Esophagus squamous epithelium (tissue), 5 donors: ENCODE measurements at regions not wholly inside any gene's neighbourhood (a gene's known extent, or its start where the extent isn't known, plus 50 kb on each side); places are given as distances from the start of the nearest gene placed in this dataset.

Experiments
- DNase-seq: peaks from one replicate; lab custom pipeline; 2025; lab: John Stamatoyannopoulos, UW
- H3K27ac ChIP-seq, 4 donors: fragments of 200-600 bp; sonication (generic); one replicate each; pipeline ENCODE4 v1.5.1; 2016 to 2019; ENCODE audit warnings: mild to moderate bottlenecking in 1 of 4
- H3K27me3 ChIP-seq, 4 donors: fragments of 200-600 bp; sonication (generic); 1 replicate in 3 of 4; 2 replicates in 1 of 4; pipeline versions ENCODE4 v1.5.1 to v1.6.0; 2017 to 2021; ENCODE audit warnings: antibody characterized with exemption in 1 of 4
- H3K36me3 ChIP-seq, 3 donors: fragments of 200-600 bp; sonication (generic); one replicate each; pipeline ENCODE4 v1.5.1; 2016 to 2019
- H3K4me1 ChIP-seq, 3 donors: fragments of 200-600 bp; sonication (generic); one replicate each; pipeline ENCODE4 v1.5.1; 2017 to 2019
- H3K4me3 ChIP-seq, 4 donors: fragments of 200-600 bp; sonication (generic); 1 replicate in 3 of 4; 2 replicates in 1 of 4; pipeline ENCODE4 v1.5.1; 2016 to 2019; ENCODE audit warnings: mild to moderate bottlenecking in 2 of 4, moderate library complexity in 1 of 4
- H3K9me3 ChIP-seq, 3 donors: fragments of 200-600 bp; sonication (generic); one replicate each; pipeline ENCODE4 v1.5.1; 2016 to 2019
- POLR2A ChIP-seq, 4 donors: fragments of 450-650 bp; IDR thresholded peaks; one replicate each; pipeline ENCODE4 v1.6.1; 2017; ENCODE audit warnings: antibody characterized with exemption in 4 of 4, mild to moderate bottlenecking in 4 of 4, moderate library complexity in 3 of 4
- WGBS, 2 donors: methylation state at CpG; one replicate each; pipeline ENCODE4 v1.1.5; 2018; 5-methylcytosine and 5-hydroxymethylcytosine counted together
- intact Hi-C: fragments of 100-400 bp; cut with DNase I; formaldehyde crosslinking; loops from one replicate; pipeline ENCODE4 v1.15.0; 2022
- TF ChIP-seq, protein P1 (sequence below), 6 experiments: fragments of 450-650 bp in 4 of 6; fragments of 200-600 bp in 2 of 6; sonication (generic) in 2 of 6; IDR thresholded peaks; one replicate each; pipeline ENCODE4 v1.5.1; 2016 to 2019; ENCODE audit warnings: antibody characterized with exemption in 6 of 6, mild to moderate bottlenecking in 4 of 6, moderate library complexity in 4 of 6
- donor health status: DM: yes; HTN: yes; CAD: no.

GRCh38 chr18:45376193-45376592 lies 239.1 kb upstream of the SLC14A2 start:
- no peak overlapping the region for H3K27ac ChIP-seq
- no peaks in the 10 kb centered on the region for H3K9me3 ChIP-seq
- TF ChIP-seq POLR2A (IDR thresholded peaks at IDR 0.05): no peak
- TF ChIP-seq, protein P1, sequence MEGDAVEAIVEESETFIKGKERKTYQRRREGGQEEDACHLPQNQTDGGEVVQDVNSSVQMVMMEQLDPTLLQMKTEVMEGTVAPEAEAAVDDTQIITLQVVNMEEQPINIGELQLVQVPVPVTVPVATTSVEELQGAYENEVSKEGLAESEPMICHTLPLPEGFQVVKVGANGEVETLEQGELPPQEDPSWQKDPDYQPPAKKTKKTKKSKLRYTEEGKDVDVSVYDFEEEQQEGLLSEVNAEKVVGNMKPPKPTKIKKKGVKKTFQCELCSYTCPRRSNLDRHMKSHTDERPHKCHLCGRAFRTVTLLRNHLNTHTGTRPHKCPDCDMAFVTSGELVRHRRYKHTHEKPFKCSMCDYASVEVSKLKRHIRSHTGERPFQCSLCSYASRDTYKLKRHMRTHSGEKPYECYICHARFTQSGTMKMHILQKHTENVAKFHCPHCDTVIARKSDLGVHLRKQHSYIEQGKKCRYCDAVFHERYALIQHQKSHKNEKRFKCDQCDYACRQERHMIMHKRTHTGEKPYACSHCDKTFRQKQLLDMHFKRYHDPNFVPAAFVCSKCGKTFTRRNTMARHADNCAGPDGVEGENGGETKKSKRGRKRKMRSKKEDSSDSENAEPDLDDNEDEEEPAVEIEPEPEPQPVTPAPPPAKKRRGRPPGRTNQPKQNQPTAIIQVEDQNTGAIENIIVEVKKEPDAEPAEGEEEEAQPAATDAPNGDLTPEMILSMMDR (IDR thresholded peaks at IDR 0.05): no peak
- DNase-seq: no peak
- peaks cover 0 to 14% (median 0%) of the 10 kb centered on the region in 3 donors for H3K4me1 ChIP-seq
- 90 to 94% methylated on average over 2 of the region's 2 CpGs for WGBS, 2 donors
- no peak overlapping the region for H3K4me3 ChIP-seq
- intact Hi-C loops: no loop called here
- H3K36me3 ChIP-seq: no peaks in the 10 kb centered on the region
- no peaks in the 10 kb centered on the region for H3K27me3 ChIP-seq

- H3K27me3 ChIP-seq: no peaks in the 10 kb centered on the region
- H3K36me3 ChIP-seq: no peaks in the 10 kb centered on the region
- no peak for DNase-seq
- no peak overlapping the region for H3K27ac ChIP-seq
- 63 to 100% methylated on average over 1 of the region's 1 CpG for WGBS, 2 donors
- intact Hi-C loops: no loop called here
- peaks cover 0 to 13% (median 0%) of the 10 kb centered on the region in 3 donors for H3K4me1 ChIP-seq
- TF ChIP-seq, protein P1 (IDR thresholded peaks at IDR 0.05): no peak
- TF ChIP-seq POLR2A (IDR thresholded peaks at IDR 0.05): no peak
- no peaks in the 10 kb centered on the region for H3K9me3 ChIP-seq
- H3K4me3 ChIP-seq: no peak overlapping the region
Observed at GRCh38 chr18:45378308-45378707, 237.0 kb upstream of the SLC14A2 start.

GRCh38 chr18:45378933-45379332 lies 236.3 kb upstream of the SLC14A2 start:
- DNase-seq: no peak
- Histone ChIP-seq H3K4me1 (peaks cover 0 to 8% (median 0%) of the 10 kb centered on the region in 3 donors), H3K4me3 (no peak overlapping the region), H3K27me3 (peaks cover 0 to 2% (median 0%) of the 10 kb centered on the region in 4 donors), H3K27ac (no peak overlapping the region), H3K36me3 (no peaks in the 10 kb centered on the region), H3K9me3 (no peaks in the 10 kb centered on the region)
- intact Hi-C loops: no loop called here
- no peak for TF ChIP-seq POLR2A (IDR thresholded peaks at IDR 0.05)
- TF ChIP-seq, protein P1 (IDR thresholded peaks at IDR 0.05): no peak
- WGBS, 2 donors: 78 to 86% methylated on average over 5 of the region's 5 CpGs

DNA sequence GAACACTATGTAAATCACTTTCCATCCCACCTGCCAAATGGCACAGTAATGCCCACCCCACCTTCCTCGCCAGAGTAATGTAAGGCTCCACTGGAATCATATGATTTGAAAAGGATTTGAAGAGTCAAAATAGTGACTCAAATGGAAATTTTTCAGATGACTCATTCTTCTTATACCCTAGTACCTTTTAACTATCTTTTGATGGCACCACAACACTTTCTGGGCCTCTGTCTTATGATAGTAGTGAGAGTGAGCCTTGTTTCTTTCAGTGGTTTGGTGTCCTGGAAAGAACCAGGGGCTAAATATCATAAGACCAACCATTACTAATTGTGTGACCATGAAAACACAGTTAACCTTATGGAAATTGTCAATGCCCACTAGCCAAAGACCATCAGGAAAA lies 235.4 kb upstream of the SLC14A2 start:
- Histone ChIP-seq H3K27ac (no peak overlapping the region), H3K9me3 (no peaks in the 10 kb centered on the region), H3K4me3 (no peak overlapping the region), H3K4me1 (peaks cover 0 to 12% (median 0%) of the 10 kb centered on the region in 3 donors), H3K27me3 (peaks cover 0 to 3% (median 0%) of the 10 kb centered on the region in 4 donors), H3K36me3 (no peaks in the 10 kb centered on the region)
- no peak for DNase-seq
- intact Hi-C loops: loop anchor here (5.0 kb wide), 1 partner anchor 103 kb away; no protein-coding TSS in a partner anchor
- WGBS, 2 donors: 44 to 45% methylated on average over 1 of the region's 1 CpG
- no peak for TF ChIP-seq POLR2A (IDR thresholded peaks at IDR 0.05)
- TF ChIP-seq, protein P1 (IDR thresholded peaks at IDR 0.05): no peak

DNA sequence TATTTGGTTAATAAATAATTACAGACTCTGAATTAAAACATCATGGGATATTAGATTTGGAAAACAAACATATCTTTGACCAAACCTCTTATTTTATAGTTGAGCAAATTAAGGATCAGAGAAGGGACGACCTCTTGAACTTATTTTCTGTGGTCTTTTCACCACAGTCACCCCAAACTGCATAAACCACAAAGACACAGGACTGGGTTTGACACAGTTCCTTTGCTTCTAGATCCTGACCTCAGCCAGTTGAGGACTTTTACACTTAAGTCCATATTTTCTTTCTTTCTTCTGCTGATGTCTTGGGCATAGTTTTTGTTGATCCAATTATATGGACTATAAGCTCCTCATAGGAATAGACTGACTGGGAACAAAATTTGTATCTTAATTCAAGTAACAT lies 234.0 kb upstream of the SLC14A2 start:
- no peak for DNase-seq
- no peak overlapping the region for H3K27ac ChIP-seq
- no peak for TF ChIP-seq POLR2A (IDR thresholded peaks at IDR 0.05)
- TF ChIP-seq, protein P1 (IDR thresholded peaks at IDR 0.05): no peak
- H3K9me3 ChIP-seq: no peaks in the 10 kb centered on the region
- peaks cover 0 to 6% (median 0%) of the 10 kb centered on the region in 3 donors for H3K4me1 ChIP-seq
- H3K36me3 ChIP-seq: no peaks in the 10 kb centered on the region
- no peak overlapping the region for H3K4me3 ChIP-seq
- intact Hi-C loops: loop anchor here (5.0 kb wide), 1 partner anchor 104 kb away; no protein-coding TSS in a partner anchor
- peaks cover 0 to 3% (median 0%) of the 10 kb centered on the region in 4 donors for H3K27me3 ChIP-seq
- 76 to 79% methylated on average over 1 of the region's 1 CpG for WGBS, 2 donors
